Stimulated activated CD4-positive, alpha-beta T cell treated with anti-CD3 and anti-CD28 coated beads, TNF-alpha, amount 100 ng/mL, for 4 hours (primary cell): ENCODE measurements at regions not wholly inside any gene's neighbourhood (a gene's known extent, or its start where the extent isn't known, plus 50 kb on each side); places are given as distances from the start of the nearest gene placed in this dataset.

Experiments
- DNase-seq, 3 experiments: peaks; one replicate each; pipeline ENCODE4 v3.0.0-alpha.2; 2020; ENCODE audit warnings: low read depth in 3 of 3

DNA sequence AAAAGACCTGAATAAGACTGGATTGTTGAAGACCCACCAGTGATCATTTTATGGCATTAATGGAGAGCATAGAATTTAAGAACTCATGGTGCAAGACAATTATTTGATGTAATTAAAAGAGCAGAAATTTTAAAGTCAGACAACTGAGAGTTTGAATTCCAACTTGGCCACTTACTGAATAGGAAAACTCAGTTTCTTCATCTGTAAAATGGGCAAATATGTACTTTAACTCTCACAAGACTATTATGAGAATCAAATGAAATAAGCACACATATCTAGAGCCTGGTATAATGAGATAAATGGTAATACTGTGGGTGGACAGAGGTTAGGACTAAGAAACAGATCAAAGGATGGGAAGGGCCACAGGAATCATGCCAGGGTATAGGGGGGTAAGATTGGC lies 88.0 kb downstream of the SOX9 start:
- no peak for DNase-seq

- DNase-seq, result no peak
These were observed 91.2 kb downstream of the SOX9 start for GRCh38 chr17:72212041-72212440.

DNA sequence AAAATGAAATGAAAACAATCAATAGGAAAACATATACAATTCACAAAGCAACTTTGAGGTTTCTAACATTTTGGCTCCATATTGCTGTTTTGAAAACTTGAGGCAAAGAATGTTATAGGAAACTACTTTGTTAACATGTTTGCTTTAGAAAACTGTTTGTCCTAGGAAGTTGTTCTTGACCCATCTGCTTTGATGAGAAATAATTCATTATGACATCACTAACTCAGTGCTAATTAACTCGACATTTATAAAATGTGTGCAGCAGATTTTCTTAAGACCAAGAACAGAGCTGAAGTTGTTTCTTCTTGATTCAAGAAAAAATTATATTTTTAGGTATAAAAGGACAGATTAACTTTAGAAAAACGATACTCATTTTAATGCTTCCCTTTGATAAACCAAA lies 94.7 kb downstream of the SOX9 start:
- DNase-seq, result no peak

DNA sequence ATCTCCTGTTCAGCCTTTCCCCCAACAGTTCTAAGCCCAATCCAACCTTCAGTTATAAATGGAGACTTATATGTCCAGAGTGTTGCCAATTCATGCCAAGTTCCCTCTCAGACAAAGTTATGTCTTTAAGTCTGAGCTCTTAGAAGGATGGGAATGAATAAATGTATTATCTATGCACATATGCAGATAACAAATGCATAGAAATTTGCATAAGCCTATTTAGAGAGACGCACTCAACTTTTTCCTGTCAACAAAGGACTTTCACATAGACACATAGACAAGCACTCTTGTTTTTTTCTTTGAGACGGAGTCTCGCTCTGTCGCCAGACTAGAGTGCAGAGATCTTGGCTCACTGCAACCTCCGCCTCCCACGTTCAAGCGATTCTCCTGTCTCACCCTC lies 95.1 kb downstream of the SOX9 start:
- DNase-seq, result no peak

GRCh38 chr17:72219137-72219823 lies 98.5 kb downstream of the SOX9 start:
- DNase-seq, result no peak

DNA sequence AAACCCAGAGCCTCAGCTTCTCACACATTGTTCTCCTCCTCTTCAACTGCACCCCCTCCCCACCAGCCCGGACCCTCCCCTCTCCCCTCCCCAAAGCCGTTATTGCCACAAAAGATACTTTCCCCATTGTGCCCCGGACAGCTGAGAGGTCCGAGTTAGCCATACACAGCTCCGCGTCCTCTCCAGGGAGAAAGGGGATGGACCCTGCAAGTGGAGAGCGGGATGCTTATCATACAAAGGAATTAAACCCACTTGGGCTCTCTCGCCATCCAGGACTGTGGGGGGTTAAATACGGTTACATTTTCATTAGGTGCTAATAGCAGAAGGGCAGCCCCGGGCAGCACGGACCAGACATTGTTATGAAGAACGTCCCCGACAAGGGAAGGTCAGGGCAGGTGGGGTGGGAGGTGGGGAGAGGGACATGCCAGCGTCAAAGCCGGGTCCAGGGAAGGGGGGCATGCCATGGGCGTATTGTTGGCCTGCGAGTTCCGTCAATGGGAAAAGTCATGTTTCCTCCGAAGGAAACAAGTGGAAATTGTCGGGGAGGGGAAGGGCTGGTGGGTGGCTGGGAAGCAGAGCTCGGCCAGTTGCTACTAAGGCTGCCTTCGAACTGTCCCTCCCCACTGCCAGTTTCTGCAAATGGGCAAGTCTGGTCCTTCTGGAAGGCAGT lies 99.1 kb downstream of the SOX9 start:
- no peak for DNase-seq

GRCh38 chr17:72222661-72223380 lies 102.0 kb downstream of the SOX9 start:
- no peak for DNase-seq

- no peak for DNase-seq
These were observed 103.1 kb downstream of the SOX9 start for GRCh38 chr17:72223866-72224291.

GRCh38 chr17:72226322-72226721 lies 105.5 kb downstream of the SOX9 start:
- DNase-seq, result no peak

DNA sequence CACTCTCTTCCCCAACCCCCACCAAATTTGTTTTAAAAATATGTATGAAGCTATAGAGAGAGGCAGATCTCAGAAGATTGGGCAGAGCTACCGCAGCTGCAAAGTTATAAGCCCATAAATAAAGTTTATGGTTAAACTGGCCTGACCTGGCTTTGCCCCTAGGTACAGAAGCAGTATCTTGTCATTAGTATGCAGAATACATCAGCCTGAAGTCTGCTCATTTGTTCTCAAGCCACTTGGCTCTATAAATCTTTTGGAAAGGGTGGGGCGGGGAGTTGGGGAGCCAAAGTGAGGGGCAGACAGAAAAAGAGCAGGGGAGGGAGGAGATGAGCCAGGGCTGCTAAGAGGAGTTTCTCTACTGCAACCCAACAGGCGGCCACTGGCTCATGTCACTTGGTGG lies 113.2 kb downstream of the SOX9 start:
- DNase-seq, result no peak

DNA sequence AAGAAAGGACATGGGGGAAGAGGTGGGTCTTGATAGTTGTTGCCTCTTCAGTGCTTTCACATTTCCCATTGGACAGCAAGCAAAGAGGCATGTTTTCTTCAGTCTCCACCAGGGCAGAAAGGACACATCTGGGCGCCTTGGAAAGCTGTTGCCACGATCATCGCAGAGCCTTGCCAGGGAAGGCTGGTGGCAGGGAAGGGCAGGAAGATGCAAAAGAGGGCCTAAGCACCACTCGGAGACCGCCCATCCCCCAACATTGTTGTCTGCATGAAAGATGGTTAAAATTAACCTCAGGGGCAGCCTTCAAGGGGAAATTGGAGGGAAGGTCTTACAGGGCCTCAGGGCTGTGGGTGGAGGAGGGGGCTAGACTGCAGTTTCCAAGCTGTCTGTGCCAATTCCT lies 114.2 kb downstream of the SOX9 start:
- DNase-seq, result no peak

DNA sequence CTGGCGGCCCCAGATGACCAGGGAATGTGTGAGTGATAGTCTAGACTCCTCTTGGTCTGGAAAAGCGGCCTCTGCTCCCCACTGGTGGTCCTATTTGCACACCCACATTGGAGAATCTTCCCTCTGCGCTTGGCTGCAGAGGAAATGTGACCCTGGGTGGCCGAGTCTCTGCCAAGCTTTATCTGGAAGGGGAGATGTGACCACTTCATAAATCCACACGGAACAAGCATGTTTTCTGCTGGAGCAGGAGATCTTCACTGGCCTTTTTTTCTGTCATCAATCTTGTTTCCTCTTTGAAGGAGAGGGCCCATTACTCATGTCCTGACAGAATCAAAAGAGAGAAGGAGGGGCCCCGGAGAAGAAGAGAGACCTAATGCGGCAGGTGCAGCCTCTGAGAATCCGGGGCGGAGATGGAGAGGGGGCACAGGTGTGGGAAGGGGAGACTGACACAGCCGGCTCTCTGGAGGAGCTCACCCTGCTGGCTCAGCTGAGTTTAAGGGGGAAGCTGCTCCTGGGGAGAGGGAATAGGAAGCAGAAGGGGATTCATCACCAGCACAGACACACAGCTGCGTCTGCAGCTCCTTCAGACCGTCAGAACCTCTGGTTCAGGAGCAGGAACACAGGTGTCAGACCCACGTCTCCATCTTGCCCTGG lies 116.3 kb downstream of the SOX9 start:
- no peak for DNase-seq

- no peak for DNase-seq
These were observed 117.4 kb downstream of the SOX9 start for GRCh38 chr17:72238157-72238673.

GRCh38 chr17:72239548-72239947 lies 118.7 kb downstream of the SOX9 start:
- no peak for DNase-seq

DNA sequence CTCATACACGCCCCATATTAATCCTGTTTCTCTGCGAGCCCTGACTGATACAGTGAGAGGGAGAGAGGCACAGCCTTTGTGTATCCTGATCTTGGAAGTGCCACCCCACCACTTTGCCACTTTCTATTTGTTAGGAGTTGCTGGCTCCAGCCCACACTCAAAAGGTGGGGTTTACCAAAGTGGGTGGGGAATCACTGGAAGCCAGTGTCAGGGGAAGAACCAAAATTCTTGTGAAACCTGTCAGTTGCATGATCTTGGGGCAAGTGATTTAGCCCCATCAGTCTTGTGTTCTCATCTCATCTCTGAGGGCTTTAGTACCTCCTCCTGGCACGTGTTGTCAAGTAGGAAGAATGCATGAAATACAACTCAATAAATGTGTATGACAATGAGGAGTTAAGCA lies 119.5 kb downstream of the SOX9 start:
- DNase-seq, result no peak

DNA sequence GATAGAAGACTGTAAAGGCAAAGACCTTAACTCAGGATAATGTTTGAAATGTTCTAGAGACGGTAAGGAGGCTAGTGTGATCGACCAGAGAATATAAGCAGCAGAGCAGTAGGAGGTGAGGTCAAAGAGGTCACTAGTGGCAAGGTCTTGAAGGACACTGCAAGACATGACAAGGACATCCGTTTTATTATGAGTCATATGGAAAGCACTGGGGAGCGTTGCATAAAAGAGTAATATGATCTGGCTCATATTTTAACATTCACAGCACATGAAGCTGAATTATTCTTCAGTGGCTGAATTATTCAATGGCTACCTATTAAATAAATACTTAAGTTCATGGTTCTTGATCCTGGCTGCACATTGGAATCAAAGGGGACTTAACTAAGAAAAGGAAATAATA lies 123.7 kb downstream of the SOX9 start:
- DNase-seq, result no peak

- no peak for DNase-seq
These were observed 124.1 kb downstream of the SOX9 start for GRCh38 chr17:72244956-72245355.

- DNase-seq, result no peak
These were observed 128.6 kb downstream of the SOX9 start for GRCh38 chr17:72249441-72249840.

- DNase-seq, result no peak
These were observed 129.4 kb downstream of the SOX9 start for GRCh38 chr17:72250206-72250605.

GRCh38 chr17:72253597-72253996 lies 132.8 kb downstream of the SOX9 start:
- DNase-seq, result no peak

GRCh38 chr17:72254808-72255449 lies 134.1 kb downstream of the SOX9 start:
- DNase-seq, result no peak

- no peak for DNase-seq
These were observed 134.7 kb downstream of the SOX9 start for GRCh38 chr17:72255481-72255880.
